ENCODE measurements at regions not wholly inside any gene's neighbourhood (a gene's known extent, or its start where the extent isn't known, plus 50 kb on each side); places are given as distances from the start of the nearest gene placed in this dataset.

GRCh38 chr18:42255908-42256765 is 301.1 kb downstream of the PIK3C3 start:
- Histone ChIP-seq H3K36me3 (ENCODE audit: control insufficient read depth, insufficient read depth, low read length) (no peaks in the 10 kb centered on the region), H3K4me3 (ENCODE audit: low read depth, low read length) (no peak overlapping the region), H3K27me3 (ENCODE audit: control insufficient read depth, insufficient read depth, low read length) (no peaks in the 10 kb centered on the region)
- FAIRE-seq (peak; percentile 70), DNase-seq (ENCODE audit: low read depth) (peak; percentile 27)
- no peak for TF ChIP-seq CTCF (IDR thresholded peaks at IDR 0.05; ENCODE audit: insufficient read depth, low read length, severe bottlenecking)

- TF ChIP-seq CTCF (IDR thresholded peaks at IDR 0.05; ENCODE audit: insufficient read depth, low read length, severe bottlenecking): no peak
- H3K27me3 ChIP-seq (ENCODE audit: control insufficient read depth, insufficient read depth, low read length): no peaks in the 10 kb centered on the region
- no peak for FAIRE-seq
- no peak overlapping the region for H3K4me3 ChIP-seq (ENCODE audit: low read depth, low read length)
- no peaks in the 10 kb centered on the region for H3K36me3 ChIP-seq (ENCODE audit: control insufficient read depth, insufficient read depth, low read length)
- DNase-seq (ENCODE audit: low read depth): peak; percentile 3
These were observed 303.4 kb downstream of the PIK3C3 start for GRCh38 chr18:42258301-42258965.

- Histone ChIP-seq H3K27me3 (ENCODE audit: control insufficient read depth, insufficient read depth, low read length) (no peaks in the 10 kb centered on the region), H3K4me3 (ENCODE audit: low read depth, low read length) (no peak overlapping the region), H3K36me3 (ENCODE audit: control insufficient read depth, insufficient read depth, low read length) (no peaks in the 10 kb centered on the region)
- DNase-seq (ENCODE audit: low read depth): no peak
- TF ChIP-seq CTCF (IDR thresholded peaks at IDR 0.05; ENCODE audit: insufficient read depth, low read length, severe bottlenecking): no peak
- no peak for FAIRE-seq
These were observed 306.7 kb downstream of the PIK3C3 start for GRCh38 chr18:42261731-42262130.

GRCh38 chr18:42264497-42264896 is 309.5 kb downstream of the PIK3C3 start:
- no peaks in the 10 kb centered on the region for H3K27me3 ChIP-seq (ENCODE audit: control insufficient read depth, insufficient read depth, low read length)
- DNase-seq (ENCODE audit: low read depth) (peak; percentile 29), FAIRE-seq (no peak)
- no peak overlapping the region for H3K4me3 ChIP-seq (ENCODE audit: low read depth, low read length)
- H3K36me3 ChIP-seq (ENCODE audit: control insufficient read depth, insufficient read depth, low read length): no peaks in the 10 kb centered on the region
- TF ChIP-seq CTCF (IDR thresholded peaks at IDR 0.05; ENCODE audit: insufficient read depth, low read length, severe bottlenecking): no peak

- Histone ChIP-seq H3K36me3 (ENCODE audit: control insufficient read depth, insufficient read depth, low read length) (no peaks in the 10 kb centered on the region), H3K4me3 (ENCODE audit: low read depth, low read length) (no peak overlapping the region), H3K27me3 (ENCODE audit: control insufficient read depth, insufficient read depth, low read length) (no peaks in the 10 kb centered on the region)
- DNase-seq (ENCODE audit: low read depth): no peak
- TF ChIP-seq CTCF (IDR thresholded peaks at IDR 0.05; ENCODE audit: insufficient read depth, low read length, severe bottlenecking): no peak
- FAIRE-seq: no peak
These were observed 313.2 kb downstream of the PIK3C3 start for GRCh38 chr18:42268186-42268725.

All from bronchial epithelial cell (primary cell).